Skin epidermis (tissue), 12 donors: ENCODE measurements at regions not wholly inside any gene's neighbourhood (a gene's known extent, or its start where the extent isn't known, plus 50 kb on each side); places are given as distances from the start of the nearest gene placed in this dataset.

Experiments used
- H3K27ac ChIP-seq, 21 experiments: fragments of 200-600 bp; sonication (generic) in 11 of 21; one replicate each; pipeline ENCODE4 v1.5.0; 2020; ENCODE audit warnings: mild to moderate bottlenecking in 3 of 21, inconsistent platforms in 2 of 21, moderate library complexity in 2 of 21
- H3K4me3 ChIP-seq, 7 experiments: fragments of 200-600 bp; sonication (generic) in 2 of 7; one replicate each; pipeline ENCODE4 v1.5.0; 2020; ENCODE audit warnings: inconsistent platforms in 2 of 7, mild to moderate bottlenecking in 2 of 7, moderate library complexity in 1 of 7

DNA sequence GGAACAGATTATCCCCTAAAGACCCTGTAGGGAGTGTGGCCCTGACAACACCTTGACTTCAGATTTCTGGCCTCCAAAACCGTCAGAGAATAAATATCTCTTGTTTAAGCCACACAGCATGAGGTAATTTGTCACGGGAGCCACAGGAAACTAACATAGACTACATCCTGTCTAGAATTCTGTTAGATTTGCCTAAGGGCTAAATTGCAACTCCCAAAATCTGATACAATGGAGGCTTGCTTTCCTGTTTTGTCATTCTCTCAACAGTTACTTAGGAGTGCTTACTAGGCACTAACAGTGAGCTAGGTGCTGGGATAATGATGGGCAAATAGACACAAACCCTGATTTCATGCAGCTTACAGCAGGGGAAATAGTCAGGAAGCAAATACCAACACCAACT, 141.6 kb downstream of the MIS18A start:
- Histone ChIP-seq H3K27ac (no peak overlapping the region), H3K4me3 (no peak overlapping the region)

DNA sequence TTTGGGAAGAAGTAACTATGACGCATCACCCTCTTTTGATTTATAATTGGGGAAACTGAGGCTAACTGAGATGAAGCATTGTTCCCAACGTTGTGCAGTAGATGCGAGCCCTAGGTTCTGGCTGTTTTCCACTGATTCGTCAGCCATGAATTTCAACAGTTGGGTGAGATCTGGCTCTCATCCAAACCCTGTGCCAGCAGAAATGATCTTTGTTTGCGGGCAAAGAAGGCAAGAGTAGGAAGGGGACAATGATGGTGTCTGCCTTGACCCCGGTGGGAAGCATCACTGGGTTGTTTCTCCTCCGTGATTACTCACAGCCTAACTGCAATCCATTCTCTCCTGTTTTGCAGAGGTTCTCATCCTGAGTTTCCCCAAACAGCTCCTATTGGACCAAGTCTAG, 142.3 kb downstream of the MIS18A start:
- peak overlapping the region in 1 of 21 experiments; percentile 50 for H3K27ac ChIP-seq
- no peak overlapping the region for H3K4me3 ChIP-seq

DNA sequence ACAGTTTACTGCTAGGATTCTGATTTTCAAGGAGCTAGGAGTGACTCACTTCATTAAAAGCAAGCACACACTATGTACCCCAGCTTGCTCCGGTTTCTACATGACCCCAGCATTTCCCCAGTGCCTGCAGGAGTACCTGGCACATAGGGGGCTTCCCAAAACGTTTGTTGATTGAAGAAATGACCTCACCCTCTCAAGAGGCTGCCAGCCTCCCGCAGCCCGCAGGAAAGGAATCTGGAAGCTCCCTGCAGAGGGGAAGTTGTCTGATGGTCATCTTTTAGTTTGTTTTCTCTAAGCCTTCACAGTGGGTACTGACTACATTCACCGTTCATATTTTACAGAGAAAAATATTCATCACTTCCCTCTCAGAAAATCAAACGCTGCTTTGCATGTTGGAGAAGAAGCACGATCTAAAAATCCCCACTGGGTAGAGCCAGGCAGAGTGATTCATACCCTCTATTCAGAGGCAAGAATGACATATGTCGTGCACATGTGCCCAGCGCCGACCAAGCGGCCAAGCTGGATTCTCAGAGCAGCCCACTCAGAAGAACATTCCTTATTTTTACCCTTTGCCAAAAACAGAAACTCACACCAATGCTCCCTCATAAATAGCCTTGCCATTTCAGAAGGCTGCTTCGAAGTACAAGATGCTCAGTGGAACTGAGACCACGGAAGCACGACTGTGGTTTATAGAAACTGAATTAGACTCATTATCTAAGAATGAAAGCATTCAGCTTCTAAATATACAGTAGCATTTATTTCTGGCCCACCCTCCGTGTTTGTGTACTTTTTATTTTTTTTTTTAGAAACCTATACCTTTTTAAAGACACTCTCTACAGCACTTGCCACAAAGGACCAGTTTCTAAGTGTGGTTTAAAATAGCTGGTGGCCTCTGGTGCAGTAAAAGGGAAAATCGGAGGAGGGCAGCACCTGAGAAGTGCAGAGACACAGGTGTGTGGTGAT, 143.2 kb downstream of the MIS18A start:
- Histone ChIP-seq H3K4me3 (no peak overlapping the region), H3K27ac (peak overlapping the region in 19 of 21 experiments; percentile 5 to 78 (median 50))

DNA sequence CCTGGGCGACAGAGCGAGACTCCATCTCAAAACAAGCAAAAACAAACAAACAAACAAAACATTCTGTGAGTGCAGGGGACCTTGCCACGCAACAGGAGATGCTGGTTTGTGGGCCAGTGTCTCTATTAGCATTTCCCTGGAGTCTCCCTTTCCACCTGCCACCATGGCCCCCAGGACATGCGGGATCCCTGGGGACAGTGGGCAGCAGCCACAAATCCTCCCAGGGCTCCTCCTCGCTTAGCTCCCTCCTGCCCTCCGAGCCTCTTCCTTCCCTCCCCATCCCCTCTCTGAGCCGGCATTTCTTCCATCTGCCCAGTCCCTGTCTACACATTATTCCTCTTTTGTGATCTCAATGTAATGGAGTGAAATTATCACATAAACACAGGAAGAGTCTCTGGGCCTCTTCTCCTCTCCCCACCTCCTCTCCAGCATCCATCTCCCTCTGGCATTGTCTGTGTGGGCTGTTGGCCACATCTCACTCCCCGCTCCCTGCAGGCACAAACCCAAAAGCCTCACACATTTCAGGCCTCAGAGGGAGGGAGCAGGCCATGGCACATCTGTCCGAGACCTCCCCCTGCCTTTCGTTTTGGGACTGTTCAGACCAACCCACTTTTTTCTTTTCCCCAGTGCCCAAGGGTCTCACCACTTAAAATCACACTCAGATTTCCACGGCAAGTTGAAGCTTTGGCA, 144.3 kb downstream of the MIS18A start:
- no peak overlapping the region for H3K4me3 ChIP-seq
- H3K27ac ChIP-seq: peak overlapping the region in 18 of 21 experiments; percentile 5 to 78 (median 46)

DNA sequence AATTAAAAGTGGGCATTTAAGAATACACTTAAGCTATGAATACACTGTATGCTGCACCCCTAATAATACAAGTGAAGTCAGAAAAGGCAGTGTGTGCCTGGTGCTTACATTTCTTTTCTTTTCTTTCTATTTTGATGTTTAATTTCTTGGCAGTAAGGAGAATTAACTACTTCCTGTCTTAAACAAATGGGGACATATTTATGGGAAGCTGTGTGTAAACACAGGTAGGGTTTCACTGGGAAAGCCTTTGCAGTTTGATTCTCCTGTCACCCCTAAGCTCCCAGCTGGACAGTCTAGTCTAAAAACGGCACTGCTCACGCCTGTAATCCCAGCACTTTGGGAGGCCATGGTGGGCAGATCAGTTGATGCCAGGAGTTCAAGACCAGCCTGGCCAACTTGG, 146.0 kb downstream of the MIS18A start:
- Histone ChIP-seq H3K27ac (no peak overlapping the region), H3K4me3 (no peak overlapping the region)

DNA sequence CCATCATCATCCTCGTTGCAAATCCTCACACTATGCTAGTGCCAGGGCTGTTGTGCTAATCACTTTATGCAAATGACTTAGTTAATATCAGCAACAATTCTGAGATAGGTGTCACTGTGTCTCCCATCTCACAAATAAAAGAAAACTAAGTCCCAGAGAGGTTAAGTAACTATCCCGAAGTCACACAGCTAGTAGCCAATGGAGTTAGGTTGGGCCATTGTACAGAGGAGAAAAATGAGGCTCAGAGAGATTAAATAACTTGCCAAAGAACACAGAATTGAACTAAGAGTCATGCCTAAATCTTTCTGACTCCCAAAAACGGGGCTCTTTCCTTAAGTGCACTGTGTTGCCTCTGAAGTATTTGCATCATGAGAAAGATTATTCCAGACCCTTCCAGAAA, 146.4 kb downstream of the MIS18A start:
- no peak overlapping the region for H3K27ac ChIP-seq
- H3K4me3 ChIP-seq: no peak overlapping the region

DNA sequence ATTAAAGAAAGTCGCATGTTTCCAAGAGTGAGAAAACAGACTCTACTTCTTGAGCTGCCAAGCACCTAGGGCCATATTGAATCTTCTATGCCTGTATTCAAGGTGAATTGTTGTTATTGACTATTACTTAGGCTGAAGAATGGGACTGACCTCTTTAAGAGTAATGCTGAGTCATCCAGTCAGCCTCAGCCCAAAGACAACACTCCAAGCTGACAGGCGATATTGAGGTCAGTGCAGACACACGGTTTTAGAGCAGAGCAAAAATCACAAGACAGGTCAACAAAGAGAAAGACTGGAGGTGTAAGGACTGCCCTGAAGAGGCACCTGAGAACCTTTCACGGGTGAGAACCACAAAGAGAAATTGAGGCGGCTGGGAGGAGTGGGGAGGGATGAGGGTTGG, 146.9 kb downstream of the MIS18A start:
- H3K4me3 ChIP-seq: no peak overlapping the region
- no peak overlapping the region for H3K27ac ChIP-seq

DNA sequence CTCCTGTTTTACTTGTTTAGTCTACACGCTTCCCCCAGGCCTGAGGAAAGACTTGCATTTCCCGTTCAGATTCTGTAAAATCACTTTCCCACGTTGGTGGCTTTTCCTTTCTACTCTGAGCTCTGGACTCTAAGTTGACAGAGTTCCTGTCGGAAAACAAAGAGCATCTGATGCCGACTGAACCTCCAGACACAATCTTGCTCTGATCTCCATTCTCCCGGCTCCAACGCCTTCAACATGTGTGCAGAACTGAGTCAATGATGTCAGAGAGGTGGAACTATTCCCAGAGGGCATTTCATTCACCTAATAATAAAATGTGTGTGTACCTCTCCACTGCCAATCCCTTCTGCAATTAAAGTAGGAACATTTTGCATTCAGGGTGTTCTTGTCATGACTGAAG, 147.7 kb downstream of the MIS18A start:
- no peak overlapping the region for H3K4me3 ChIP-seq
- no peak overlapping the region for H3K27ac ChIP-seq

DNA sequence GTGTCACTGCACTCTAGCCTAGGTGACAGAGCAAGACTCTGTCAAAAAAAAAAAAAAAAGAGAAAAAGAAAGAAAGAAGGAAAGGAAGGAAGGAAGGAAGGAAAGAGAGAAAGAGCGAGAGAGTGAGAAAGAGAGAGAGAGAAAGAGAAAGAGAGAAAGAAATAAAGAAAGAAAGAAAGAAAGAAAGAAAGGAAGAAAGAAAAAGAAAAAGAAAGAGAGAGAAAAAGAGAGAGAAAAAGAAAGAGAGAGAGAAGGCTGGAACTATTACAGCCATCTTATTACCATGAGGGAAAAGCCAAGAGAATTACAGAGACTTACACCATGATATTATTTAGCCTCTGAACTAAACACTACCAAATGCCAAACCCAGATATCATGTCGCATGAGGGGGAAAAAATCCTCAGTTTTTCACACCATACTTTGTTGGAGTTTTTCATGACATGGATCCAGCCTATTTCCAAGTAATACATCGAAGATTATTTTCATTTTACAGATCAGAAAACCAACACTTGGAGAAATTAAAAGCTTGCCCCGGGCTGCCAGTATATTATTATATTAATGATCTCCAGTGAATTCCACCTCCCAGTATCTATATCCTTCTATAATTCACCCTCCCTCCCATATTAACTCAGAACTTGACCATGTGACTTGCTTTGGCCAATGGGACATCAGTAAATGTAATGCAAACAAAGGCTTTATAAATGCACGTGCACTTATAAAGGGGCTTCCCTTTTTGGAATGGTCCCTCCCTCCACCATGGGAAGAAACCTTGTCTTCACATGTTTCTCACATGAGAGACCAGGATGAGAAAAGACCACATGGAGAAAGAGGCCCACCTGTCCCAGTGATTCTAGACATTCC, 148.6 kb downstream of the MIS18A start:
- H3K27ac ChIP-seq: no peak overlapping the region
- no peak overlapping the region for H3K4me3 ChIP-seq

DNA sequence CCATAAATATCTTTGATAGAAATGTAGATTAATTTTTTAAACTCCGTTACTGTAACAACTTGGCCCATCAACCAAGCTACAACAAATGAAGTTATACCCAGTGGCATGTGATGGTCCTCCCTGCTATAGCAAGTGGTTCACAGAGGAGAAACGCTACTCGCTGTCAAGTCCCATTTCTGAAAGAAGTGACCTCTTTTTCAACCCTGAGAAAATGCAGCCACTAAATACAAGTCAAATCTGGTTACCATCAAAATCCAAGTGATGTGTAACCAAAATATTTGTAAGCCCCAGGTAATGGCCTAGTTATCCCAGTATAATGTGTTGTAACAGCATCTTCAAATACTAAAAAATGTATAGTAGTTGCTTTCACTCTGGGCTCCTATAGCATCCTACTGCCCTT, 151.8 kb downstream of the MIS18A start:
- Histone ChIP-seq H3K4me3 (no peak overlapping the region), H3K27ac (no peak overlapping the region)

DNA sequence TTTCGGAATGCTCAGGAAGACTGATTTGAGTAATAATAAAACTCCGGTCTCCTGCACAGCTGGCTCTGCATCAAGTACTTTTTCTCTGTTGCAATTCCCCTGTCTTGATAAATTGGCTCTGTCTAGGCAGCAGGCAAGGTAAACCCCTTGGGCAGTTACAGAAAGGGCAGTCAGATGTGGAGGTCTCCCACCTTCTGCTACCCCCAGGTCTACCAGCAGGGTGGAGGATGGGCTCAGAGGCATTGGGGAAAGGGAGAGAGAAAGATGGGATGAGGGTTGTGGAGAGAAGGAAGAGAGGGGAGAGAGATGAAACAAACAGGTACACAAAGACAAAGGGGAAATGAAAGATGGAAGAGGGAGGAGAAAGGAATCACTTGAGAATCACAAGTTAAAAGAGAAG, 156.8 kb downstream of the MIS18A start:
- Histone ChIP-seq H3K27ac (no peak overlapping the region), H3K4me3 (no peak overlapping the region)

DNA sequence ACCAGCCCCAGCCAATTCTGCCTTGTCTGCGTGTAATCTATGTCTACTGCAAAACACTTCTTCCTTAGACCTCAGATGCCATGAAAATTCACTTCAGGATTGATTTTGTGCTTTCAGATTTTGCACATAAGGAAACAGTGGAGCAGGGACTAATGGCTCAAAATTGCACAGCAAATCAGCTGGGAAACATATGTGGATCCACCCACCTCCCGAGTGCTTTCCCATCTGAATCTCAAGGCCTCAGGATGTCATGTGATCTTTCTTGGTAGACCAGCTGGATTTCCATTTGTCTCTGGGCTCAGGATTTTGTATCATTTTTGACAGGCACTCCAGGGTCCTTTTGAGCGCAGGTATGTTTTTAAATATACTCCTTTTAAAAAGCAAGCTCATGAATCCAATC, 158.6 kb downstream of the MIS18A start:
- Histone ChIP-seq H3K4me3 (no peak overlapping the region), H3K27ac (peak overlapping the region in 3 of 21 experiments; percentile 35 to 58 (median 45))

DNA sequence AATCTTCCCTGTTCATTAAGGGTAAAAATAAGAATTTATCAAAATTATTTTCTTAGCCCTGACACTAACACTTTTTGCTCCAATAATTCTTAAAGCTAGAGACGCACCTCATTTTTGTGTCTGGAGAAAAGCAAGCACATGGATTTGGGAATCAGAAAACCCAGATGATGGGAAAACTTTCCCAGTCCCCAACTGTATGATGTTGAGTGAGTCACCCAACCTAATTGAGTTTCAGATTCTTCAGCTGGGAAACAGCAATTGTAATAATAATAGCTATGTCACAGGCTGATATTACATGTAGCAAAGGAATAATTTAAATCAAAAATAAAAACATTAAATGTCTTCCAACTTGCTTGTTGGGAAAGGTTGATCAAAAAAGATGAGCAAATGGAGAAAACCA, 159.0 kb downstream of the MIS18A start:
- Histone ChIP-seq H3K27ac (peak overlapping the region in 6 of 21 experiments; percentile 2 to 58 (median 39)), H3K4me3 (no peak overlapping the region)

DNA sequence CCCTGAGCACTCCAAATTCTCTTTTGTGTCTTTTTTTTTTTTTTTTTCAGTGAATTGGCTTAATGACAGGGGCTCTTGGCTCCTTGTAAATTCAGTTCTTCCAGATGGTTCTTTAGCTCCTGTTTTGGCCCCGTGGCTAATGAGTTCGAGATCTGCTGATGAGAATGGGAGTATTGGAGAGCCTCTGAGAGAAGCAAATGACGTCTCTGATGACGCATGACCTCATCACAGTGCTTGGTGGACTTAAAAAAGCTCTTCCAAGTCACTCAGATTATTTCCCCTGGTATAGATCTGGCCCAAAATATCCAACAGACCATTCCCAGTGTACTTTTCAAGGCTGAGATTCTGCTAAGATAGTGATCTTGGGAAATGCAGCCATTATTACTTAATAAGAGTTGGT, 159.5 kb downstream of the MIS18A start:
- H3K4me3 ChIP-seq: no peak overlapping the region
- H3K27ac ChIP-seq: peak overlapping the region in 7 of 21 experiments; percentile 2 to 58 (median 36)

DNA sequence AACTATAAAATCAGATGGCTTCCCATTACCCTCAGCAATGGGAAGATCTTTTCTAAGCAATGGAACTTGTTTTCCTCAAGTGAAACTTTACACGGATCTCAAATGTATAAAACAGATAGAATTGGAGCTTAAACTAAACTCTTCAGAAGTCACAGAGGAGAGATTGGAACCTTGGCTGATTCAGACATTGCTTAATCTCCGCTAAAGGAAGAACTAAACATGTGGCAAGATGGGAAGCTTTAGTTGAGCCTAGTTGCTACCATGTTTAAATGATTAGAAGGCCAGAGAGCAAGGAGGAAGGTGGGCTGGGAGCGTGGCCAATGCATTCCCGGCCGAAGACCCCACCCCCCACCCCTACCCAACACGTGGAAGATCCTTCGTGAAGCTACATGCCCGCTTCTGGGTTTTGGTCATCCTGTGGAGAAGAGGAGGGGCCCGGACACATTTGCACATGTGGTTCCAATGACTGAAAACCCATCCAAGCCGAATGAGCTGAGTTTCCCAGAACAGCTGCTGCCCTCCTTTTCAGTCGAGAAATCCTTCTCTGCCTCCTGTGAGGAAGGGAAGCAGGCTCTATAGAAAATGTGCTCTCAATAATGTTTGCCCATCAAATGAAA, 164.3 kb downstream of the MIS18A start:
- no peak overlapping the region for H3K4me3 ChIP-seq
- H3K27ac ChIP-seq: peak overlapping the region in 7 of 21 experiments; percentile 21 to 71 (median 58)

DNA sequence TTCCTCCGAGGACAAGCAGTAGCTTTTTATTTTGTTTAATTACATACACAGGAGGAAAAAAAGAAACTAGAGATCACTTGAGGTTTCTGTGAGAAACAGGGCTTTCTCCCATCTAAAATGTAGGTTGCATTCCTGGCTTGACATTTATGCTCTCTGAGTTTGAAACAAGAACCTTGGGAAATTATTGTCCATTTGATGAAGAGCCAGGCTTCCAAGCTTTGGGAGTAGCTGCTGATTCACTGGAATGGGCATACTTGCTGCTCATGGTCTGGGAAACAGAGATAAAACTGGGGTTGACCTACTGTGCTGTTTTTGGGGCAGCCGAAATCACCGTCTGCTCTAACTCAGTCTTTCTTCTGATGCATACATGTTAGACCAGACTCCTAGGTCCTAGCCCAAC, 165.4 kb downstream of the MIS18A start:
- H3K27ac ChIP-seq: no peak overlapping the region
- no peak overlapping the region for H3K4me3 ChIP-seq

DNA sequence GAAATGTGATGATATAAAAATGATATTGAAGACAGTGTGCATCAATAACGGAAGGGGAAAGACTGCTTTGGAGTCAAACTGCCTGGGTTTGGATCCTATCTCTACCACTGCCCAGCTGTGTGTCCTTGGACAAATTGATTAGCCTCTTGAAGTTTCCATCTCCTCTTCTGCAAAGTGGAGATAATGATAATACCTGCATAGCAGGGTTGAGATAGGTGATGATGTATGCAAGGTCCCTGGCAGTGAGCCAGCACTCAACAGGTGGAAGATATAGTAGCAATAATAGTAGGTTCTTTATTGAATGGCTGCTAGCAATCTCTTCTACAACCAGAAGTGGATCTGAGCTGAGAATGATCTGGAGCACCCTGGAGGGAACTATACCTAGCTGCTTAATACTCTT, 166.7 kb downstream of the MIS18A start:
- H3K27ac ChIP-seq: no peak overlapping the region

DNA sequence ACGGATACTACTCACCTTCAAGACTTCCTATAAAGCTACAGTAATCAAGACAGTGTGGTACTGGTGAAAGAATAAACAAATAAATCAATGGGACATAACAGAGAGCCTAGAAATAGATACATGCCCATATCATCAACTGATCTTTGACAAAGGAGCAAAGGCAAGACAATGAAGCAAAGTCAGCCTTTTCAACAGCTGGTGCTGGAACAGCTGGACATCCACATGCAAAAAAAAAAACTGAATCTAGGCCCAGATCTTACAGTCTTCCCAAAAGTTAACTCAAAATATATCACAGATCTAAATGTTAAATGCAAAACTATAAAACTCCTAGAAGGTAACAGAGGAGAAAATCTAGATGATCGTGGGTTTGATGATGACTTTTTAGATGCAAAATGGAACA, 170.3 kb downstream of the MIS18A start:
- no peak overlapping the region for H3K27ac ChIP-seq

More for the DNA sequence above, 166.7 kb downstream of the MIS18A start:
- H3K4me3 ChIP-seq: no peak overlapping the region

DNA sequence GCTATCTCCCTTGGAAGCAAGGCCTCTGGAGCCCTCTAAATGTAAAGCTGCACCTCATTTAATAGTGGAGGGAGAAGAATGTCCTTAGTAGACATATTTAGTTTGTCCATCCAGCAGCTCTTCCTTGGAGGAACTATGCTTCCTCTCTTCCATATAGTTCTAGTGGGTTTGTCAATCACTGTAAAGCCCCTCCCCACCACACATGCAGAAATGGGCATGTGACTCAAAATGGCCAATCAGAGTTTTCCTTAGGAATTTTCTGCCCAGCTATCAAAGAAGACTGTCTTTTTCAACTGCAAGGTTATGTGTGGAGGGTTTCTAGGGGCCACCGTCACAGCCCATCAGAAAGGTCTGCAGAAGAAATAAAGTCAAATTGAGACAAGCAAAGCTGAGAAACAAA, 175.5 kb downstream of the MIS18A start:
- Histone ChIP-seq H3K4me3 (no peak overlapping the region), H3K27ac (peak overlapping the region in 1 of 21 experiments; percentile 1)

More for the DNA sequence above, 170.3 kb downstream of the MIS18A start:
- no peak overlapping the region for H3K4me3 ChIP-seq

DNA sequence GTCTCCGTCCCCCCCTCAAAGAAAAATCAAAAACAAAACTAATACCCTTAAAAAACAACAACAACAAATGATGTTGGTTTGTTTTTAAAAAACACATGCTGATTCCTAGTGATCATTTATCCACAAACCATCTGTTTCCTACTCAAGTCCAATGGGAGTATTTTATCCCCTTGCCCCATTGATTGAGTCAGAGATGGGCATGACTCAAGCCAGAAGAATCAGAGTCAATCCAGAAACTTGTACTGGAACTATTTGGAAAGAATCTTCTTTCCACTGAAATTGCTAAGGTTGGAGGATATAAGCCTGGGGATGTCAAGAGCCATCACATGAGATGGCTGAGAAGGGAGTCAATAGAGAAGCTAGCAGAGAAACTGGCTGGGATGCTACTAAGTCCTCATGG, 176.4 kb downstream of the MIS18A start:
- Histone ChIP-seq H3K4me3 (no peak overlapping the region), H3K27ac (no peak overlapping the region)
